Retinal pigment epithelial cell (primary cell): ENCODE measurements at regions not wholly inside any gene's neighbourhood (a gene's known extent, or its start where the extent isn't known, plus 50 kb on each side); places are given as distances from the start of the nearest gene placed in this dataset.

Experiments
- DNase-seq: peaks from one replicate; pipeline ENCODE4 v3.0.0-alpha.2; 2010; ENCODE audit warnings: low read depth
- H3K4me3 ChIP-seq: 2 replicates; pipeline ENCODE4 v1.5.1; 2011; ENCODE audit warnings: mild to moderate bottlenecking, low read length, control low read depth, moderate library complexity
- TF ChIP-seq, protein P1 (sequence below): conservative IDR thresholded peaks from 2 replicates; pipeline ENCODE4 v1.5.1; 2011; ENCODE audit warnings: low read depth, low read length, control low read depth, inconsistent platforms

DNA sequence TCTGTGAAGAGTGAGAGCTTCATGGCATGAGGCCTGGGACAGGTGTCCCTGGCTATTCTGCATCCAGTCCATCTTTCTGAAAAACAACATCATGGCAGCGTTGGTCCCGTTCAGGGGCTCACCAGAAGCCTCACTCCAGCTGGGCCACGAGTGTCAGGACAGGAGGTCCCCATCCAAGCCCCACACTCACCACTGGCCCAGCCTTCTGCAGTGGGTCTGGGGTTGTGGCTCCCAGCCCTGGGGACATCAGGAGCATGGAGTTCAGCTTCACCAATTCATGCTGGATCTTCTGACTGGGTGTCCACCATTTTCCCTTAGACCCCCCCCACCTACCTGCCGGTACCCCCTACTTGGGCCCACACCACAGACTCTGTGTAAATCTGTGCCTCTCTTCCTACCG lies 400.3 kb downstream of the BRD1 start:
- H3K4me3 ChIP-seq, result no peak overlapping the region
- TF ChIP-seq, protein P1, sequence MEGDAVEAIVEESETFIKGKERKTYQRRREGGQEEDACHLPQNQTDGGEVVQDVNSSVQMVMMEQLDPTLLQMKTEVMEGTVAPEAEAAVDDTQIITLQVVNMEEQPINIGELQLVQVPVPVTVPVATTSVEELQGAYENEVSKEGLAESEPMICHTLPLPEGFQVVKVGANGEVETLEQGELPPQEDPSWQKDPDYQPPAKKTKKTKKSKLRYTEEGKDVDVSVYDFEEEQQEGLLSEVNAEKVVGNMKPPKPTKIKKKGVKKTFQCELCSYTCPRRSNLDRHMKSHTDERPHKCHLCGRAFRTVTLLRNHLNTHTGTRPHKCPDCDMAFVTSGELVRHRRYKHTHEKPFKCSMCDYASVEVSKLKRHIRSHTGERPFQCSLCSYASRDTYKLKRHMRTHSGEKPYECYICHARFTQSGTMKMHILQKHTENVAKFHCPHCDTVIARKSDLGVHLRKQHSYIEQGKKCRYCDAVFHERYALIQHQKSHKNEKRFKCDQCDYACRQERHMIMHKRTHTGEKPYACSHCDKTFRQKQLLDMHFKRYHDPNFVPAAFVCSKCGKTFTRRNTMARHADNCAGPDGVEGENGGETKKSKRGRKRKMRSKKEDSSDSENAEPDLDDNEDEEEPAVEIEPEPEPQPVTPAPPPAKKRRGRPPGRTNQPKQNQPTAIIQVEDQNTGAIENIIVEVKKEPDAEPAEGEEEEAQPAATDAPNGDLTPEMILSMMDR, result no peak
- DNase-seq, result no peak

DNA sequence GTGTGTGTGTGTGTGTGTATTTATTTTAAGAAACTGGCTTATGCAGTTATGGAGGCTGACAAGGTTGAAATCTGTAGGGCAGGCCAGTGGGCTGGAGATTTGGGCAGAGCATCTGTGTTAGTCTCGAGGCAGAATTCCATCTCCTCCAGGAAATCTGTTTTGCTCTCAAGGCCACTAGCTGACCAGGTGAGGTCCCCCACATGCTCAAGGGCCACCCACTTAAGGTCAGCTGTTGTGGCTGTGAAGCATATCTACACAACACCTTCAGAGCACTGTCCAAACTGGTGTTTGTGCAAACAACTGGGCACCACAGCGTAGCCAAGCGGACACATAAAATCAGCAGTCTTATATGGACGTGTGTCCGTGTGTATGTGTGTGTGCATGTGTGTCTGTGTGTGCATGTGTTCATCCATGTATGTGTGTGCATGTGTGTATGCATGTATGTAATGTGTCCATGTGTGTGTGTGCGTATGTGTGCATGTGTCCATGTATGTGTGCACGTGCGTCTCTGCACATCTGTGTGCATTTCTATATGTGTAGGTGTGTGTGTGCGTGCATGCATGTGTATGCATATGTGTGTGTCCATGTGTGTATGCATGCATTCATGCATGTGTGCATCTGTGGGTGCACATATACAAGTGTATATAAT lies 400.9 kb downstream of the BRD1 start:
- H3K4me3 ChIP-seq, result no peak overlapping the region
- TF ChIP-seq, protein P1, result no peak
- DNase-seq, result no peak

DNA sequence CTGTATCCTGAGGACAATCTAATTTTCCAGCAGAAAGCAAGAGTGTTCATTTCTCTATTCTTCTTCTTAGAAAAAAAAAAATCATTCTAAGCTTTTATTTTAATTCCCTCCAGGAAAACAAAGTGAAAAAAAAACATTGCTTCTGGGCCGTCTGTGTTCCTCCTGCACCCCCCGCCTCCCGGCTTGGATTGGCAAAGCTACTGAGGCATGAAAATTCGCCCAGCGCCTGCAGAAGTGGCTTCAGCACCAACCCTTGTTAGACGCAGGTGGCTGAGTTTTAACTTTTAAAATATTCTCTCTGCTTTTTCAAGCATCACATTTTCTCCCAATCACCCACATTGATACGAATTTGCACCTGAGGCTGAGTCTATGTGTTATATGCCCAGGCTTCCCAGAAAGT lies 401.6 kb downstream of the BRD1 start:
- no peak overlapping the region for H3K4me3 ChIP-seq
- TF ChIP-seq, protein P1, result no peak
- DNase-seq, result no peak

DNA sequence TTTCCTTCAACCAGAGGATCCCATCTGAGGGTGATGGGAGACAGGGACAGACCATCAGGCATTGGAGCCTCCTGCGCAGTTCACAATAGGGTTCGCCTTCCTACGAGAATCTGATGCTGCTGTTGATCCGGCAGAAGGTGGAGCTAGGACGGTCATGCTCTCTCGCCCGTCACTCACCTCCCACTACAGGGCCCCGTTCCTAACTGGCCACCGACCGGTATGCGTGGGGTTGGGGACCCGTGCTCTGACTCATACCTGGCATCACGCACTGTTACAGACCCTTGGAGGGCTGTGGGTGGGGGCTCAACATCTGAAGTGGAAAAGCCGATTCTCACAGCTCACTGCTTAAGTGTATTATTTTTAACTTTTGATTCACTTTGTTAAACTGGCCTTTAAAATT lies 402.3 kb downstream of the BRD1 start:
- TF ChIP-seq, protein P1, result no peak
- no peak for DNase-seq
- no peak overlapping the region for H3K4me3 ChIP-seq

DNA sequence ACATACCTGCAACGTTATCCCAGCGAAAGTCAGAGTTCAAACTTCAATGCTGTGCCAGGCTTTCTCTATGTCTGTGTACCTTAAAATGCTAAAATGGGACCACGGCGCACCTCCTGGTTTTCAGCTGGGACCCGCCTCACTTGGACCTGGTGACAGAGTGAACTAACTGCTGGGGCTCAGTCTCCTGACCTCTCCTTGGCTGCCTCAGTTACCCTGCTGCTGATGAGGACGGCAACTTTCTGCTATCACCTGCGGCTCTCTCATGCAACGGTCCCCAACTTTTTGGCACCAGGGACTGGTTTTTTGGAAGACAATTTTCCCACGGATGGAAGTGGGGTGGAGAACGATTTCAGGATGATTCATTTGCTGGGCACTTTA lies 402.8 kb downstream of the BRD1 start:
- DNase-seq, result no peak
- no peak overlapping the region for H3K4me3 ChIP-seq
- TF ChIP-seq, protein P1, result no peak

DNA sequence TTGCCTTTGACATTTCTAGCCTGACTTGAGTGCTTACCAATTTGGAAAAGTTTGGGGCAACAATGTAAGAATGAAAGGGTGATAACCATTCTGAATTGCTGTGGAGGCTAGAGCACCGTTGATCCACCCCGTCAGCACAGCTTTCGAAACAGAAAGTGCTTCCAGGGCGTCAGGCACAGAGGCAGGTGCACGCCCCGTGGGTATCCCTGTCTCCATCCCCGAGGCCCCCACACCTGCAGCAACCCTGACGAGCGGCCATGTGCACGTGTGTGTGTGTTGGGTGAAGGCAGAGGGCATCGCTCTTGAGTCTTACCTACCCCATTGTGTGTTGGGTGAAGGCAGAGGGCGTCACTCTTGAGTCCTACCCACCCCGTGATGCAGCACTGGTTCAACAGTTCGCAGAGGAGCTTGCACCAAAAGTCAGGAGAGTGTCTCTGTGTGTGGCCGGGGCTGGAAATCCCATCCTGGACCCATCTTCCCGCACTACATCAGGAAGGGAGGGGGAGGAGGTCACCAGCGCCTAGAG lies 404.5 kb downstream of the BRD1 start:
- TF ChIP-seq, protein P1, result no peak
- no peak for DNase-seq
- no peak overlapping the region for H3K4me3 ChIP-seq

DNA sequence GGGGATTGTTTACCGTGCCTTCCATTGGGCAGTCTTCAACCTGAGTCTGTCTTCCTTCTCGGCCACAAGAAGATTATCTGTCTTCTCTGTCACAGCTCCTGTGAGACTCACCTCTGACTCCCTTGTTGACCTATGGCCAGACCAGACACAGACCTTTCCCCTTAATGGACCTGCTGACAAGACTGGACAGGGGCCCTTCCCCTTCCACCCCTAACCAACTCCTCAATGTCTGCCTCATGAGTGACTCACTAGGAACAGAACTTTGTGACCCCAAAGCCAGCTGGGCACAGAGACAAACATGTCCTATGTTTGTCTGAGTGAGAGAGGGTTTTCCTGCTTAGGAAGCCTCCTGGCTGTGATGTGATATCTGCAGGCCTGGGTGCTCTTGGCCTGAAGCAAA lies 405.0 kb downstream of the BRD1 start:
- no peak overlapping the region for H3K4me3 ChIP-seq
- no peak for DNase-seq
- TF ChIP-seq, protein P1, result no peak
